Lower lobe of right lung (tissue), 2 donors: ENCODE measurements at regions not wholly inside any gene's neighbourhood (a gene's known extent, or its start where the extent isn't known, plus 50 kb on each side); places are given as distances from the start of the nearest gene placed in this dataset.

Experiments used
- ATAC-seq, 2 donors: fragments of 200-7000 bp; cut with Tn5 transposase; one replicate each; pipeline ENCODE4 v1.9.1; 2020 to 2022; ENCODE audit warnings: mild to moderate bottlenecking in 2 of 2, moderate library complexity in 2 of 2
- DNase-seq: peaks from one replicate; pipeline ENCODE4 v3.0.0-alpha.2; 2020
- H3K27ac ChIP-seq: fragments of 200-600 bp; one replicate; pipeline ENCODE4 v1.8.0; 2022
- H3K27me3 ChIP-seq: fragments of 200-600 bp; one replicate; pipeline ENCODE4 v1.8.0; 2022; ENCODE audit warnings: low read depth
- H3K36me3 ChIP-seq: fragments of 200-600 bp; one replicate; pipeline ENCODE4 v1.8.0; 2022; ENCODE audit warnings: mild to moderate bottlenecking
- H3K4me1 ChIP-seq: fragments of 200-600 bp; one replicate; pipeline ENCODE4 v1.8.0; 2022
- H3K4me3 ChIP-seq: fragments of 200-600 bp; one replicate; pipeline ENCODE4 v1.8.0; 2022; ENCODE audit warnings: mild to moderate bottlenecking
- H3K9me3 ChIP-seq: fragments of 200-600 bp; one replicate; pipeline ENCODE4 v1.8.0; 2022
- CTCF ChIP-seq: fragments of 200-600 bp; IDR thresholded peaks from one replicate; pipeline ENCODE4 v1.8.0; 2022; ENCODE audit warnings: antibody characterized with exemption, mild to moderate bottlenecking
- intact Hi-C: fragments of 100-400 bp; cut with DNase I; formaldehyde crosslinking; loops from one replicate; pipeline ENCODE4 v1.11.0; 2022
- donor health status: DM: no; HTN: yes; CAD: no; lungs with severe emphysema.

- intact Hi-C loops = no loop called here
These were observed 636.5 kb upstream of the TBX3 start for GRCh38 chr12:115320451-115320850.

GRCh38 chr12:115319446-115320040 lies 635.6 kb upstream of the TBX3 start:
- Histone ChIP-seq H3K4me1 (no peaks in the 10 kb centered on the region), H3K36me3 (no peaks in the 10 kb centered on the region), H3K27me3 (no peaks in the 10 kb centered on the region), H3K4me3 (no peak overlapping the region), H3K27ac (no peak overlapping the region), H3K9me3 (no peaks in the 10 kb centered on the region)
- ATAC-seq (no peak), DNase-seq (no peak)
- no peak for TF ChIP-seq CTCF
- intact Hi-C loops = no loop called here

More at GRCh38 chr12:115320451-115320850, 636.5 kb upstream of the TBX3 start:
- DNase-seq = no peak
- no peaks in the 10 kb centered on the region for H3K36me3 ChIP-seq
- no peak for ATAC-seq
- no peak overlapping the region for H3K4me3 ChIP-seq
- no peaks in the 10 kb centered on the region for H3K27me3 ChIP-seq
- H3K9me3 ChIP-seq = no peaks in the 10 kb centered on the region
- H3K27ac ChIP-seq = no peak overlapping the region
- TF ChIP-seq CTCF = no peak
- no peaks in the 10 kb centered on the region for H3K4me1 ChIP-seq

DNA sequence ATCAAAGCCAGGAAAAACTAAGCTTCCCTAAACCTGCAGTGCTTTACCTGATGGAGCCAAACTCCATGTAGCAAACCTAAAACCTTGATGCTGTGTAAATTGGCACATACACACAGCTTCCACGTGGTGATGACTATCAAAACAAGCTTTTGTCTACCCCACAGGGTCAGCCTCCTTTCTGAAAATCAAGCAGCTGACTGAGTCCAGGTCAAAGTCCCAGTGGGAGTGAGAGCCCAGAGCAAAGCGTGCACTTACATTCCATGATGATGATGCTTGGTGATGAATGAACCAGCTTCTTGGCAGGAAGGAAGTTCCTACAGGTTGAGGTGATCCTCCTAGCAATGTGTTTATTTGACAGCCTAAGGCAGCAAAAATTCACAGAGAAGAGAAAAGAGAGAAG lies 630.0 kb upstream of the TBX3 start:
- Histone ChIP-seq H3K4me3 (no peak overlapping the region), H3K27ac (no peak overlapping the region), H3K4me1 (no peaks in the 10 kb centered on the region), H3K36me3 (no peaks in the 10 kb centered on the region), H3K9me3 (no peaks in the 10 kb centered on the region), H3K27me3 (no peaks in the 10 kb centered on the region)
- ATAC-seq = no peak
- intact Hi-C loops = no loop called here
- no peak for DNase-seq
- TF ChIP-seq CTCF = no peak

DNA sequence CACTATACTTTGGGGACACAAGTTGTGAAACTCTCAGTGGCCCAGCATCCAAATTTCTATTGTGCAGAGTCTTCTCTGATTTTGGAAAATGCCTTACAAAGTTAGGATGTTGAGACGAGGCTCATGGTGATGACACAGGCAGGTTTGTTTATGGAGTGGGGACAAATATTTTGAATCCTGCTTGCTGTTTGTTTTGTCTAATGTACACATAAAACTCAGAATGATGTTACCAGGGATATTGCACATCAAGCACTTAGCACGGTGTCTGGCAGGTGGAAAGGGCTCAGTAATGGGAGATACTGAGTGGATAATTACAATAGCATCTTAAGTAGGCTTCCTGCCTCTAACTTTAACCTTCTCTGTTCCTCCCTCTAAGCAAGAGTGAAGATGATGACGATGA lies 628.9 kb upstream of the TBX3 start:
- intact Hi-C loops = no loop called here
- no peaks in the 10 kb centered on the region for H3K36me3 ChIP-seq
- no peak for TF ChIP-seq CTCF
- no peaks in the 10 kb centered on the region for H3K4me1 ChIP-seq
- ATAC-seq (no peak), DNase-seq (no peak)
- H3K4me3 ChIP-seq = no peak overlapping the region
- H3K9me3 ChIP-seq = no peaks in the 10 kb centered on the region
- no peaks in the 10 kb centered on the region for H3K27me3 ChIP-seq
- H3K27ac ChIP-seq = no peak overlapping the region

DNA sequence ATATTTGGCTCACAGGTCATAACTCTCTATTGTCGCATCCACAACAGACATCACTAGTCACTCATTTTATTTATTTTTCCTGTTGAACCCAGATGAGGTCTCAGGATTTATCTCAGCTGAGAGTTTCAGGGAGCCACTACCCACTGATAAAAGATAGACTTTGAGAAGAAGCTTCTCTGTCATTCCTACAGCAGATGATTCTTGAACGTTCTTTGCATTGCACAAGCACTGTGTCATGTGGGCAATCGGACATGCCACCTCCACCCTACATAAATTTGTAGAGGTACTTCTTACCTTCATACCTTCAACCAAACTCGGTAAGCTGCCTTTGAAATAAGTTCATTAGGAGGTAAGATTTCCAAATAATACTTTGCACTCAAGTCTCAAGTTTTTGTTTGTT lies 627.9 kb upstream of the TBX3 start:
- Histone ChIP-seq H3K9me3 (no peaks in the 10 kb centered on the region), H3K36me3 (no peaks in the 10 kb centered on the region), H3K4me1 (no peaks in the 10 kb centered on the region), H3K27ac (no peak overlapping the region), H3K27me3 (no peaks in the 10 kb centered on the region), H3K4me3 (no peak overlapping the region)
- TF ChIP-seq CTCF = no peak
- intact Hi-C loops = no loop called here
- ATAC-seq (no peak), DNase-seq (no peak)

DNA sequence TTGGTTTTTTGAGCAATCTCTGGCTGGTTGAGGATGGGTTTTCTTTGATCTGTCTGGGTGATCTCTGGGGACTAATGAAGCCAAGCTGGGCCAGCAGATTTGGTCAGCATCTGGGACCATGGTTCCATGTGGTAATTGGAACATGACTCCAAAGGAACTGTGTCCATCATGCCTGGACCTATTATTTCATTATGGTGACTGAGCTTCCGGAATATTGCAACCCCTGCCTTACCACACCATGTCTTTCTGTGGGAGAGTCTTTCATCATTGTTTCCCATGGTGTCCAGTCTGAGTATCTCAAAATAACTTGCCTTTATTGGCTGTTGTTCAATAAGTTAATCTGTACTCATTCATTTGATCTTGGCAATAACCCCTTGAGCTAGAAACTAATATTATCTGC lies 624.9 kb upstream of the TBX3 start:
- Histone ChIP-seq H3K36me3 (no peaks in the 10 kb centered on the region), H3K27me3 (no peaks in the 10 kb centered on the region), H3K27ac (no peak overlapping the region), H3K4me3 (no peak overlapping the region), H3K4me1 (no peaks in the 10 kb centered on the region), H3K9me3 (no peaks in the 10 kb centered on the region)
- DNase-seq (no peak), ATAC-seq (no peak)
- no peak for TF ChIP-seq CTCF
- intact Hi-C loops = no loop called here
